ENCODE measurements at regions not wholly inside any gene's neighbourhood (a gene's known extent, or its start where the extent isn't known, plus 50 kb on each side); places are given as distances from the start of the nearest gene placed in this dataset.

- Histone ChIP-seq H3K9me3 (peaks cover 6 to 34% (median 30%) of the 10 kb centered on the region in 4 donors), H3K4me1 (no peaks in the 10 kb centered on the region), H3K27me3 (no peaks in the 10 kb centered on the region), H3K36me3 (no peaks in the 10 kb centered on the region), H3K4me3 (no peak overlapping the region), H3K27ac (replicated peaks in 1 of 4) (no peak overlapping the region)
- DNase-seq (ENCODE audit: extremely low spot score), result no peak
- intact Hi-C loops (cut with DNase I), result no loop called here
- no peak for TF ChIP-seq POLR2A (IDR thresholded peaks at IDR 0.05; ENCODE audit: low read depth)
- TF ChIP-seq CTCF (IDR thresholded peaks at IDR 0.05), result no peak
- no peak for TF ChIP-seq POLR2AphosphoS5 (IDR thresholded peaks at IDR 0.05)
- TF ChIP-seq EP300 (IDR thresholded peaks at IDR 0.05), result no peak
- WGBS, result 59% methylated on average over 1 of the region's 1 CpG
Measured at GRCh38 chr10:90141791-90142190, 440.4 kb downstream of the KIF20B start.

- no peaks in the 10 kb centered on the region for H3K27me3 ChIP-seq
- H3K4me3 ChIP-seq, result no peak overlapping the region
- 79% methylated on average over 1 of the region's 1 CpG for WGBS
- no peak for DNase-seq (ENCODE audit: extremely low spot score)
- no peak overlapping the region for H3K27ac ChIP-seq (replicated peaks in 1 of 4)
- no peaks in the 10 kb centered on the region for H3K36me3 ChIP-seq
- no peak for TF ChIP-seq EP300 (IDR thresholded peaks at IDR 0.05)
- TF ChIP-seq POLR2A (IDR thresholded peaks at IDR 0.05; ENCODE audit: low read depth), result no peak
- TF ChIP-seq POLR2AphosphoS5 (IDR thresholded peaks at IDR 0.05), result no peak
- no peak for TF ChIP-seq CTCF (IDR thresholded peaks at IDR 0.05)
- peaks cover 0 to 14% (median 9%) of the 10 kb centered on the region in 4 donors for H3K9me3 ChIP-seq
- intact Hi-C loops (cut with DNase I), result no loop called here
- no peaks in the 10 kb centered on the region for H3K4me1 ChIP-seq
Measured at GRCh38 chr10:90143937-90144336, 442.5 kb downstream of the KIF20B start.

GRCh38 chr10:90148116-90148855 is 446.9 kb downstream of the KIF20B start:
- Histone ChIP-seq H3K36me3 (no peaks in the 10 kb centered on the region), H3K27ac (replicated peaks in 1 of 4) (no peak overlapping the region), H3K27me3 (no peaks in the 10 kb centered on the region), H3K4me3 (no peak overlapping the region), H3K9me3 (no peaks in the 10 kb centered on the region), H3K4me1 (no peaks in the 10 kb centered on the region)
- WGBS, result 76% methylated on average over 6 of the region's 6 CpGs
- no peak for DNase-seq (ENCODE audit: extremely low spot score)
- TF ChIP-seq POLR2AphosphoS5 (IDR thresholded peaks at IDR 0.05) (no peak), CTCF (IDR thresholded peaks at IDR 0.05) (peak in 1 of 3 experiments; percentile 28)
- intact Hi-C loops (cut with DNase I), result no loop called here

- H3K27ac ChIP-seq (replicated peaks in 1 of 4), result no peak overlapping the region
- no peaks in the 10 kb centered on the region for H3K4me1 ChIP-seq
- no peak overlapping the region for H3K4me3 ChIP-seq
- WGBS, result 97% methylated on average over 1 of the region's 1 CpG
- no peaks in the 10 kb centered on the region for H3K9me3 ChIP-seq
- no peaks in the 10 kb centered on the region for H3K27me3 ChIP-seq
- intact Hi-C loops (cut with DNase I), result no loop called here
- DNase-seq (ENCODE audit: extremely low spot score), result no peak
- H3K36me3 ChIP-seq, result no peaks in the 10 kb centered on the region
- TF ChIP-seq EP300 (IDR thresholded peaks at IDR 0.05) (no peak), CTCF (IDR thresholded peaks at IDR 0.05) (no peak), POLR2A (IDR thresholded peaks at IDR 0.05; ENCODE audit: low read depth) (no peak), POLR2AphosphoS5 (IDR thresholded peaks at IDR 0.05) (no peak)
Measured at GRCh38 chr10:90149563-90149962, 448.2 kb downstream of the KIF20B start.

Data from esophagus muscularis mucosa (tissue), 4 donors.